HG03442 (cell line): ENCODE measurements at regions not wholly inside any gene's neighbourhood (a gene's known extent, or its start where the extent isn't known, plus 50 kb on each side); places are given as distances from the start of the nearest gene placed in this dataset.

Experiments
- ATAC-seq: cut with Tn5 transposase; IDR thresholded peaks from one replicate; pipeline ENCODE4 v1.9.1; 2021; ENCODE audit warnings: mild to moderate bottlenecking, moderate library complexity; ENCODE audit not compliant: unreplicated experiment

- ATAC-seq = no peak
Measured at GRCh38 chr5:8756498-8757084, 789.3 kb downstream of the SEMA5A start.

- ATAC-seq = no peak
Measured at GRCh38 chr5:8765886-8766285, 780.0 kb downstream of the SEMA5A start.

- no peak for ATAC-seq
Measured at GRCh38 chr5:8766448-8766847, 779.4 kb downstream of the SEMA5A start.

- no peak for ATAC-seq
Measured at GRCh38 chr5:8767111-8767510, 778.8 kb downstream of the SEMA5A start.

GRCh38 chr5:8767746-8768145, 778.1 kb downstream of the SEMA5A start:
- ATAC-seq = no peak

- ATAC-seq = no peak
Measured at GRCh38 chr5:8769631-8770030, 776.2 kb downstream of the SEMA5A start.

- no peak for ATAC-seq
Measured at GRCh38 chr5:8770431-8770830, 775.4 kb downstream of the SEMA5A start.

- ATAC-seq = no peak
Measured at GRCh38 chr5:8773046-8773615, 772.7 kb downstream of the SEMA5A start.

- ATAC-seq = no peak
Measured at GRCh38 chr5:8784692-8785091, 761.2 kb downstream of the SEMA5A start.

GRCh38 chr5:8788246-8788645, 757.6 kb downstream of the SEMA5A start:
- no peak for ATAC-seq

- no peak for ATAC-seq
Measured at GRCh38 chr5:8805653-8806052, 740.2 kb downstream of the SEMA5A start.

- no peak for ATAC-seq
Measured at GRCh38 chr5:8807636-8808035, 738.2 kb downstream of the SEMA5A start.

- no peak for ATAC-seq
Measured at GRCh38 chr5:8811581-8811980, 734.3 kb downstream of the SEMA5A start.

- no peak for ATAC-seq
Measured at GRCh38 chr5:8813180-8813579, 732.7 kb downstream of the SEMA5A start.

GRCh38 chr5:8814105-8814504, 731.8 kb downstream of the SEMA5A start:
- no peak for ATAC-seq

- ATAC-seq = no peak
Measured at GRCh38 chr5:8824371-8824770, 721.5 kb downstream of the SEMA5A start.

GRCh38 chr5:8825139-8825757, 720.6 kb downstream of the SEMA5A start:
- ATAC-seq = no peak

- ATAC-seq = no peak
Measured at GRCh38 chr5:8826508-8826907, 719.4 kb downstream of the SEMA5A start.

GRCh38 chr5:8827696-8828095, 718.2 kb downstream of the SEMA5A start:
- no peak for ATAC-seq

- no peak for ATAC-seq
Measured at GRCh38 chr5:8828596-8829322, 717.1 kb downstream of the SEMA5A start.

GRCh38 chr5:8829323-8830029, 716.4 kb downstream of the SEMA5A start:
- no peak for ATAC-seq
